ENCODE measurements at regions not wholly inside any gene's neighbourhood (a gene's known extent, or its start where the extent isn't known, plus 50 kb on each side); places are given as distances from the start of the nearest gene placed in this dataset.
"Not testable (repeated sequence)": the region's sequence is repeated elsewhere in the genome, so short reads cannot be mapped to it uniquely, and the experiment has no call there.

GRCh38 chr4:56142088-56142487, 193.3 kb downstream of the CEP135 start:
- ATAC-seq (no peak), DNase-seq (no peak)

- no peak for ATAC-seq
Measured at GRCh38 chr4:56139241-56139827, 190.6 kb downstream of the CEP135 start.

GRCh38 chr4:56134834-56135233, 186.1 kb downstream of the CEP135 start:
- not testable (repeated sequence) for ATAC-seq, DNase-seq

More at GRCh38 chr4:56139241-56139827, 190.6 kb downstream of the CEP135 start:
- DNase-seq = no peak

GRCh38 chr4:56134266-56134665, 185.5 kb downstream of the CEP135 start:
- no peak for DNase-seq
- ATAC-seq = no peak

GRCh38 chr4:56132835-56133234, 184.1 kb downstream of the CEP135 start:
- DNase-seq = no peak
- no peak for ATAC-seq

GRCh38 chr4:56132188-56132587, 183.4 kb downstream of the CEP135 start:
- not testable (repeated sequence) for DNase-seq, ATAC-seq

GRCh38 chr4:56130606-56131155, 181.9 kb downstream of the CEP135 start:
- no peak for DNase-seq
- no peak for ATAC-seq

GRCh38 chr4:56129431-56129861, 180.7 kb downstream of the CEP135 start:
- ATAC-seq = no peak
- DNase-seq = peak; percentile 22

- no peak for DNase-seq
- ATAC-seq = no peak
Measured at GRCh38 chr4:56128213-56128612, 179.5 kb downstream of the CEP135 start.

- no peak for DNase-seq
Measured at GRCh38 chr4:56127716-56128115, 179.0 kb downstream of the CEP135 start.

GRCh38 chr4:56123547-56123946, 174.8 kb downstream of the CEP135 start:
- DNase-seq = no peak
- ATAC-seq = no peak

More at GRCh38 chr4:56127716-56128115, 179.0 kb downstream of the CEP135 start:
- ATAC-seq = no peak

- no peak for ATAC-seq
- no peak for DNase-seq
Measured at GRCh38 chr4:56123051-56123450, 174.3 kb downstream of the CEP135 start.

- DNase-seq (no peak), ATAC-seq (no peak)
Measured at GRCh38 chr4:56118845-56119244, 170.1 kb downstream of the CEP135 start.

GRCh38 chr4:56118055-56118454, 169.3 kb downstream of the CEP135 start:
- DNase-seq (no peak), ATAC-seq (no peak)

- no peak for DNase-seq
- no peak for ATAC-seq
Measured at GRCh38 chr4:56115898-56116297, 167.2 kb downstream of the CEP135 start.

- ATAC-seq (no peak), DNase-seq (no peak)
Measured at GRCh38 chr4:56112377-56112776, 163.6 kb downstream of the CEP135 start.

- ATAC-seq (no peak), DNase-seq (no peak)
Measured at GRCh38 chr4:56106180-56107147, 157.7 kb downstream of the CEP135 start.

GRCh38 chr4:56104188-56104587, 155.4 kb downstream of the CEP135 start:
- ATAC-seq = no peak
- no peak for DNase-seq

GRCh38 chr4:56102601-56103000, 153.9 kb downstream of the CEP135 start:
- no peak for DNase-seq
- ATAC-seq = no peak

- DNase-seq (no peak), ATAC-seq (no peak)
Measured at GRCh38 chr4:56099378-56099786, 150.6 kb downstream of the CEP135 start.

- DNase-seq = no peak
- no peak for ATAC-seq
Measured at GRCh38 chr4:56093576-56093975, 144.8 kb downstream of the CEP135 start.

- DNase-seq = no peak
- no peak for ATAC-seq
Measured at GRCh38 chr4:56092540-56092939, 143.8 kb downstream of the CEP135 start.

- no peak for ATAC-seq
Measured at GRCh38 chr4:56086561-56086960, 137.8 kb downstream of the CEP135 start.

More at GRCh38 chr4:56086561-56086960, 137.8 kb downstream of the CEP135 start:
- DNase-seq = no peak
